ENCODE measurements at regions not wholly inside any gene's neighbourhood (a gene's known extent, or its start where the extent isn't known, plus 50 kb on each side); places are given as distances from the start of the nearest gene placed in this dataset.
"Not testable (repeated sequence)": the region's sequence is repeated elsewhere in the genome, so short reads cannot be mapped to it uniquely, and the experiment has no call there.

DNA sequence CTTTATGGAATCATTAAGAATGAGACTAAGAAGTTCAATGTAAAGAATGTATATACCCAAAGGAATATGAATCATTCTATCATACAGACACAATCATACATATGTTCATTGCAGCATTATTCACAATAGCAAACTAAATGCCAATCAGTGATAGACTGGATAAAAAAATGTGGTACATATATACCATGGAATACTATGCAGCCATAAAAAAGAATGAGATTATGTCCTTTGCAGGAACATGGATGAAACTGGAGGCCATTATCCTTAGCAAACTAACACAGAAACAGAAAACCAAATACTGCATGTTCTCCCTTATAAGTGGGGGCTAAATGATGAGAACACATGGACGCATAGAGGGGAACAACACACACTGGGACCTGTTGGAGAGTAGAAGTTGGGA, 110.2 kb downstream of the GATA3 start:
- TF ChIP-seq, protein P1, sequence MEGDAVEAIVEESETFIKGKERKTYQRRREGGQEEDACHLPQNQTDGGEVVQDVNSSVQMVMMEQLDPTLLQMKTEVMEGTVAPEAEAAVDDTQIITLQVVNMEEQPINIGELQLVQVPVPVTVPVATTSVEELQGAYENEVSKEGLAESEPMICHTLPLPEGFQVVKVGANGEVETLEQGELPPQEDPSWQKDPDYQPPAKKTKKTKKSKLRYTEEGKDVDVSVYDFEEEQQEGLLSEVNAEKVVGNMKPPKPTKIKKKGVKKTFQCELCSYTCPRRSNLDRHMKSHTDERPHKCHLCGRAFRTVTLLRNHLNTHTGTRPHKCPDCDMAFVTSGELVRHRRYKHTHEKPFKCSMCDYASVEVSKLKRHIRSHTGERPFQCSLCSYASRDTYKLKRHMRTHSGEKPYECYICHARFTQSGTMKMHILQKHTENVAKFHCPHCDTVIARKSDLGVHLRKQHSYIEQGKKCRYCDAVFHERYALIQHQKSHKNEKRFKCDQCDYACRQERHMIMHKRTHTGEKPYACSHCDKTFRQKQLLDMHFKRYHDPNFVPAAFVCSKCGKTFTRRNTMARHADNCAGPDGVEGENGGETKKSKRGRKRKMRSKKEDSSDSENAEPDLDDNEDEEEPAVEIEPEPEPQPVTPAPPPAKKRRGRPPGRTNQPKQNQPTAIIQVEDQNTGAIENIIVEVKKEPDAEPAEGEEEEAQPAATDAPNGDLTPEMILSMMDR (IDR thresholded peaks at IDR 0.05) = not testable (repeated sequence)
- TF ChIP-seq POLR2A (IDR thresholded peaks at IDR 0.05) = not testable (repeated sequence)
